Kidney (tissue), 13 donors: ENCODE measurements at regions not wholly inside any gene's neighbourhood (a gene's known extent, or its start where the extent isn't known, plus 50 kb on each side); places are given as distances from the start of the nearest gene placed in this dataset.

ENCODE experiments used
- DNase-seq, 5 donors: peaks; one replicate each; pipeline ENCODE4 v3.0.0-alpha.2; 2013 to 2020
- FAIRE-seq: peaks from 2 replicates; lab custom pipeline; 2012; peaks lifted over from hg19 to GRCh38; lab: Jason Lieb, UNC
- H3K27ac ChIP-seq, 2 donors: one replicate each; pipeline ENCODE4 v1.7.0; 2013; ENCODE audit warnings: low read depth in 2 of 2, low read length in 2 of 2, inconsistent platforms in 1 of 2
- H3K27me3 ChIP-seq: one replicate; pipeline ENCODE4 v1.7.1; 2013; ENCODE audit warnings: low read length, inconsistent platforms; ENCODE audit not compliant: control insufficient read depth, insufficient read depth
- H3K36me3 ChIP-seq, 3 donors: one replicate each; pipeline versions ENCODE4 v1.7.0 to v1.7.1; 2013; ENCODE audit warnings: low read length in 3 of 3, control low read depth in 1 of 3, inconsistent platforms in 1 of 3; ENCODE audit not compliant: insufficient read depth in 3 of 3, control insufficient read depth in 2 of 3
- H3K4me1 ChIP-seq, 3 donors: one replicate each; pipeline versions ENCODE4 v1.7.0 to v1.7.1; 2013; ENCODE audit warnings: low read length in 3 of 3, inconsistent platforms in 1 of 3, low read depth in 1 of 3; ENCODE audit not compliant: control insufficient read depth in 2 of 3, insufficient read depth in 2 of 3
- H3K4me3 ChIP-seq, 3 donors: one replicate each; pipeline versions ENCODE4 v1.7.0 to v1.8.1; 2013; ENCODE audit warnings: low read length in 3 of 3, control low read depth in 1 of 3, inconsistent platforms in 1 of 3
- H3K9ac ChIP-seq, 3 donors: one replicate each; pipeline versions ENCODE4 v1.7.0 to v1.7.1; 2013; ENCODE audit warnings: low read length in 3 of 3, control low read depth in 1 of 3, inconsistent platforms in 1 of 3
- H3K9me3 ChIP-seq, 3 donors: one replicate each; pipeline versions ENCODE4 v1.7.0 to v1.7.1; 2013; ENCODE audit warnings: low read length in 3 of 3, control low read depth in 1 of 3, inconsistent platforms in 1 of 3; ENCODE audit not compliant: control insufficient read depth in 2 of 3, insufficient read depth in 1 of 3
- intact Hi-C: fragments of 100-400 bp; cut with DNase I; formaldehyde crosslinking; loops from one replicate; pipeline ENCODE4 v1.11.1; 2022
- TF ChIP-seq, protein P1 (sequence below): IDR thresholded peaks from 3 replicates; pipeline ENCODE4 v1.5.1; 2012; ENCODE audit warnings: mild to moderate bottlenecking, moderate library complexity, borderline replicate concordance; ENCODE audit not compliant: insufficient read depth; ENCODE audit errors: extremely low read depth
- donor health status: control.
- donor health status: control.
- donor health status: control.
- donor health status: control.
- donor health status: control.
- donor health status: DM: yes; HTN: yes; CAD: no.
- donor health status: Normal renal cell carcinoma (clear cell type).

DNA sequence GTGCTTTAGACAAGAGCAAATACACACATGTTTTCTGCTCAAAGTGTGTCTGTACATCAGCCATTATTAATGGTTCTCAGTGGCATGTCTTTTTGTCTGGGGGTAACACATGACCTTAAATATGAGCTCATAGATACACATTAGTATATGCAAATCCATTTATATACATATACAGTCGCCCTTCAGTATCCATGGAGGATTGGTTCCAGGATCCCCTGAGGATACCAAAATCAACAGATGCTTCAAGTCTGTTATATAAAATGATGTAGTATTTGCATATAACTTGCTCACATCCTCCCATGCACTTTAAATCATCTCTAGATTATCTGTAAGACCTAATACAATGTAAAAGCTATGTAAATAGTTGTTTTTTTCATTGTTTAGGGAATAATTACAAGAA, 298.1 kb downstream of the OLFM4 start:
- TF ChIP-seq, protein P1, sequence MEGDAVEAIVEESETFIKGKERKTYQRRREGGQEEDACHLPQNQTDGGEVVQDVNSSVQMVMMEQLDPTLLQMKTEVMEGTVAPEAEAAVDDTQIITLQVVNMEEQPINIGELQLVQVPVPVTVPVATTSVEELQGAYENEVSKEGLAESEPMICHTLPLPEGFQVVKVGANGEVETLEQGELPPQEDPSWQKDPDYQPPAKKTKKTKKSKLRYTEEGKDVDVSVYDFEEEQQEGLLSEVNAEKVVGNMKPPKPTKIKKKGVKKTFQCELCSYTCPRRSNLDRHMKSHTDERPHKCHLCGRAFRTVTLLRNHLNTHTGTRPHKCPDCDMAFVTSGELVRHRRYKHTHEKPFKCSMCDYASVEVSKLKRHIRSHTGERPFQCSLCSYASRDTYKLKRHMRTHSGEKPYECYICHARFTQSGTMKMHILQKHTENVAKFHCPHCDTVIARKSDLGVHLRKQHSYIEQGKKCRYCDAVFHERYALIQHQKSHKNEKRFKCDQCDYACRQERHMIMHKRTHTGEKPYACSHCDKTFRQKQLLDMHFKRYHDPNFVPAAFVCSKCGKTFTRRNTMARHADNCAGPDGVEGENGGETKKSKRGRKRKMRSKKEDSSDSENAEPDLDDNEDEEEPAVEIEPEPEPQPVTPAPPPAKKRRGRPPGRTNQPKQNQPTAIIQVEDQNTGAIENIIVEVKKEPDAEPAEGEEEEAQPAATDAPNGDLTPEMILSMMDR, result no peak
- DNase-seq (no peak), FAIRE-seq (no peak)
- Histone ChIP-seq H3K27me3 (no peaks in the 10 kb centered on the region), H3K9ac (no peak overlapping the region), H3K4me1 (no peaks in the 10 kb centered on the region), H3K4me3 (no peak overlapping the region), H3K9me3 (no peaks in the 10 kb centered on the region), H3K36me3 (no peaks in the 10 kb centered on the region), H3K27ac (no peak overlapping the region)
- intact Hi-C loops, result no loop called here

- intact Hi-C loops, result no loop called here
- no peak overlapping the region for H3K27ac ChIP-seq
- H3K9ac ChIP-seq, result no peak overlapping the region
- DNase-seq (no peak), FAIRE-seq (no peak)
- H3K27me3 ChIP-seq, result no peaks in the 10 kb centered on the region
- no peak overlapping the region for H3K4me3 ChIP-seq
- H3K4me1 ChIP-seq, result no peaks in the 10 kb centered on the region
- no peaks in the 10 kb centered on the region for H3K9me3 ChIP-seq
- TF ChIP-seq, protein P1, result no peak
- no peaks in the 10 kb centered on the region for H3K36me3 ChIP-seq
Measured at GRCh38 chr13:53327680-53328315, 299.2 kb downstream of the OLFM4 start.

DNA sequence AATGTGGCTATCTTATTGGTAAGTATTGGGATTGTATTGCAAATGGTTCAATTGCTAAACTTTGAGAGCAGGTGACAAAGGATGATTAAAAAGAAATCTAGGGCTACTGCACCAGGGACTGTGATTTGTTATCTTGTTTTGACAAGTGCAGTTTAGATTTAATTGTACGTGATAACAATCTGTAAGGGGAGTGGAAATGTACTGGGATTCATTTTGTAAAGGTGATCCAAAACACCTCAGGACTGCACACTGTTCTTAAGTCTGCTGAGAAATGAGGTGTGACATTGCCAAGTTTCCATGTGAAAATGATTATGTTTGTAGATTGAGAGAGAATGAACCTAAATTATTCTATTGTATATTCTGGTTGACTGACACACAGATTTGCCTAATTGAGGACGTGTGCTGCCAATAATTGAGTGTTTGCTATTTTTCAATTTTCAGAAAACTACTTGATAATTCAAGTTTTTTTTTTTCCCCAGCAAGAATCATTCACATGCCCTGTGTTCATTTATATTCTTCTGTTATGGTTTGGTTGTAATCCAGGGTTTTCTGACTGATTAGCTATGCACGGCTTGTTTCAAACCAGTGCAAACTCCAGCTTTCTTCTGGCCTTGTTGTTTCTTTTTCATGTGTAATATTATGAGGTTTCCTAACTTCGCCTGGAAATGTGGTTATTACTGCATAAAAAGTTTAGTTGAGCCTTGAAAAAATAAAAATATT, 308.0 kb downstream of the OLFM4 start:
- no peak for DNase-seq
- Histone ChIP-seq H3K27ac (no peak overlapping the region), H3K9me3 (no peaks in the 10 kb centered on the region), H3K36me3 (no peaks in the 10 kb centered on the region), H3K9ac (no peak overlapping the region), H3K4me3 (no peak overlapping the region), H3K27me3 (no peaks in the 10 kb centered on the region), H3K4me1 (no peaks in the 10 kb centered on the region)
- FAIRE-seq, result no peak
- intact Hi-C loops, result no loop called here
- TF ChIP-seq, protein P1, result no peak
